Endothelial cell of umbilical vein (primary cell): ENCODE measurements at regions not wholly inside any gene's neighbourhood (a gene's known extent, or its start where the extent isn't known, plus 50 kb on each side); places are given as distances from the start of the nearest gene placed in this dataset.

ENCODE experiments used
- BruUV-seq: library from RNA; stranded (reverse); fragments of 400-500 nt; replicated peaks from 2 replicates; lab custom pipeline; 2021; lab: Mats Ljungman, UMichigan
- CTCF ChIA-PET: fragments of 300-600, 350-600 bp; sonication (Branson Sonifier 250); formaldehyde crosslinking; loops from one replicate; lab custom pipeline; 2021; ENCODE audit warnings: antibody characterized with exemption, inconsistent platforms; lab: Charles Lee
- POLR2A ChIA-PET: fragments of 300-600, 350-600 bp; sonication (Branson Sonifier 250); formaldehyde crosslinking; loops from one replicate; lab custom pipeline; 2021; ENCODE audit warnings: antibody characterized with exemption, inconsistent platforms; lab: Charles Lee
- DNase-seq: peaks from one replicate; pipeline ENCODE4 v3.0.0-alpha.2; 2011; ENCODE audit warnings: low read depth, low spot score
- FAIRE-seq: peaks from 2 replicates; lab custom pipeline; 2011; peaks lifted over from hg19 to GRCh38; lab: Jason Lieb, UNC
- H2AFZ ChIP-seq: 2 replicates; pipeline ENCODE4 v1.6.0; 2012; ENCODE audit warnings: low read depth, low read length, control low read depth, inconsistent platforms
- H3K27ac ChIP-seq: 2 replicates; pipeline ENCODE4 v1.5.1; 2011; ENCODE audit warnings: low read depth, mild to moderate bottlenecking, control low read depth, low read length, moderate library complexity; ENCODE audit not compliant: insufficient read depth
- H3K27me3 ChIP-seq, 2 experiments: 2 replicates each; pipeline versions ENCODE4 v1.6.0 to v1.6.1; 2011; ENCODE audit warnings: low read length in 2 of 2, mixed read lengths in 1 of 2; ENCODE audit not compliant: control insufficient read depth in 2 of 2, insufficient read depth in 2 of 2
- H3K36me3 ChIP-seq, 2 experiments: 2 replicates in 1 of 2; 3 replicates in 1 of 2; pipeline ENCODE4 v1.5.1; 2011; ENCODE audit warnings: low read length in 2 of 2, mild to moderate bottlenecking in 1 of 2, moderate library complexity in 1 of 2; ENCODE audit not compliant: control insufficient read depth in 2 of 2, insufficient read depth in 2 of 2; ENCODE audit errors: extremely low read depth in 1 of 2
- H3K4me1 ChIP-seq: 3 replicates; pipeline ENCODE4 v1.5.1; 2011; ENCODE audit warnings: mild to moderate bottlenecking, low read length; ENCODE audit not compliant: control insufficient read depth, insufficient read depth; ENCODE audit errors: extremely low read depth
- H3K4me2 ChIP-seq: 2 replicates; pipeline ENCODE4 v1.6.1; 2011; ENCODE audit warnings: low read length, control low read depth, mixed read lengths; ENCODE audit not compliant: insufficient read depth
- H3K4me3 ChIP-seq, 3 experiments: fragments of 200-600 bp in 1 of 3; sonication (generic), shearing (Covaris generic) in 1 of 3; replicated peaks in 1 of 3; 2 replicates each; pipeline ENCODE4 v1.5.1; 2011 to 2016; ENCODE audit warnings: control low read depth in 3 of 3, low read length in 3 of 3, mild to moderate bottlenecking in 2 of 3, inconsistent platforms in 1 of 3, low read depth in 1 of 3, moderate library complexity in 1 of 3; ENCODE audit not compliant: insufficient read depth in 1 of 3
- H3K79me2 ChIP-seq: 2 replicates; pipeline ENCODE4 v1.6.0; 2012; ENCODE audit warnings: low read length, inconsistent platforms; ENCODE audit not compliant: control insufficient read depth, insufficient read depth
- H3K9ac ChIP-seq: replicated peaks from 2 replicates; pipeline ENCODE3; 2011; ENCODE audit warnings: low read length, control low read depth; ENCODE audit not compliant: insufficient read depth; ENCODE audit errors: extremely low read depth
- H3K9me1 ChIP-seq: replicated peaks from 3 replicates; pipeline ENCODE4 v1.6.0; 2011; ENCODE audit warnings: mild to moderate bottlenecking, low read length; ENCODE audit not compliant: control insufficient read depth, insufficient read depth; ENCODE audit errors: extremely low read depth
- H3K9me3 ChIP-seq: replicated peaks from 2 replicates; pipeline ENCODE4 v1.5.1; 2012; ENCODE audit warnings: low read length, inconsistent platforms; ENCODE audit not compliant: control insufficient read depth, insufficient read depth
- H4K20me1 ChIP-seq: replicated peaks from 2 replicates; pipeline ENCODE3; 2011; ENCODE audit warnings: mild to moderate bottlenecking, low read length; ENCODE audit not compliant: control insufficient read depth, insufficient read depth; ENCODE audit errors: extremely low read depth
- EZH2 ChIP-seq: IDR thresholded peaks from 2 replicates; pipeline ENCODE4 v1.6.1; 2012; ENCODE audit warnings: borderline replicate concordance, low read depth, mild to moderate bottlenecking, moderate library complexity, low read length, inconsistent platforms; ENCODE audit not compliant: severe bottlenecking
- FOS ChIP-seq: IDR thresholded peaks from 2 replicates; pipeline ENCODE4 v1.6.1; 2011; ENCODE audit warnings: mild to moderate bottlenecking, low read length, moderate library complexity, borderline replicate concordance; ENCODE audit not compliant: insufficient read depth
- GATA2 ChIP-seq: IDR thresholded peaks from 2 replicates; pipeline ENCODE4 v1.7.0; 2011; ENCODE audit warnings: low read depth, mild to moderate bottlenecking, moderate library complexity, mixed read lengths, low read length; ENCODE audit not compliant: insufficient read length, insufficient read depth
- JUN ChIP-seq: IDR thresholded peaks from 2 replicates; pipeline ENCODE4 v1.6.1; 2011; ENCODE audit warnings: borderline replicate concordance, low read depth; ENCODE audit not compliant: insufficient read length, insufficient read depth
- MYC ChIP-seq: IDR thresholded peaks from one replicate; pipeline ENCODE4 v1.6.1; 2011; ENCODE audit warnings: mild to moderate bottlenecking, low read depth, low read length
- POLR2A ChIP-seq: IDR thresholded peaks from 2 replicates; pipeline ENCODE4 v1.6.1; 2012; ENCODE audit warnings: low read depth, mild to moderate bottlenecking, control low read depth, low read length
- POLR2AphosphoS5 ChIP-seq: IDR thresholded peaks from 2 replicates; pipeline ENCODE4 v1.6.1; 2012; ENCODE audit warnings: low read depth, mild to moderate bottlenecking, control low read depth, low read length, moderate library complexity; ENCODE audit not compliant: insufficient read depth
- dilution Hi-C: fragments of 300-500 bp; cut with MboI; formaldehyde crosslinking; loops from one replicate; pipeline ENCODE4 v1.15.0; 2019; ENCODE audit warnings: low sequenced_read_pairs; ENCODE audit not compliant: extremely low pct_ligation_motif_present
- intact Hi-C: fragments of 100-400 bp; cut with micrococcal nuclease; formaldehyde crosslinking; loops from one replicate; pipeline ENCODE4 v1.10.0; 2022
- TF ChIP-seq, protein P1 (sequence below): IDR thresholded peaks from 2 replicates; pipeline ENCODE4 v1.6.1; 2011; ENCODE audit not compliant: insufficient read depth, insufficient read length
- TF ChIP-seq, protein P2 (sequence below), 2 donors: IDR thresholded peaks; 1 replicate in 1 of 2; 2 replicates in 1 of 2; pipeline ENCODE4 v1.5.1; 2011; ENCODE audit warnings: low read length in 2 of 2, mild to moderate bottlenecking in 2 of 2, moderate library complexity in 2 of 2, control low read depth in 1 of 2, inconsistent platforms in 1 of 2, low read depth in 1 of 2; ENCODE audit not compliant: insufficient read depth in 1 of 2; ENCODE audit errors: extremely low read depth in 1 of 2

DNA sequence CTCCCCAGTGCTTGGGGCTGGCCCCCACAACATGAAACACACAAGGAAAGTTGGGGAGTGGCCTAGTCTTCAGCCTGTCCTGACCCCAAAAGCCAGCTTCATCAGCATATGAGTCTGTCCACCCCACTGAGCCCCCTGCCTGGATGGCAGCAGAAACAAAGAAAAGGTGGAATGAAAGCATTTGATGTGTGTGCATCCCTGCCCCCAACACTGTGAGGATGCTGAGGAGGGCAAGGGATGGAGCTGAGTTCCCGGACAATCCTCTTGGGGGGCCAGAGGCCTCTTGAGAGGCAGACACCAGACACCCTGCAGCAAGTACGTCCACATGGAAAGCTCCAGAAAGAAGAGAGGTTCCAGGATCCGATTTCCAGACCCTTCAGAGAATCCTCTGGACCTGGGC is 113.5 kb upstream of the PPP1R26 start:
- Histone ChIP-seq H3K27ac (no peak overlapping the region), H3K4me2 (no peak overlapping the region), H3K4me1 (no peaks in the 10 kb centered on the region), H3K36me3 (no peaks in the 10 kb centered on the region), H3K9ac (no peak overlapping the region), H3K4me3 (no peak overlapping the region), H3K79me2 (no peaks in the 10 kb centered on the region), H2AFZ (no peak overlapping the region), H3K9me3 (no peaks in the 10 kb centered on the region), H3K27me3 (no peaks in the 10 kb centered on the region), H4K20me1 (no peaks in the 10 kb centered on the region), H3K9me1 (no peaks in the 10 kb centered on the region)
- no TSS peak for BruUV-seq
- POLR2A ChIA-PET, result no interaction called here
- FAIRE-seq (no peak), DNase-seq (no peak)
- intact Hi-C loops (no loop called here), dilution Hi-C loops (no loop called here)
- CTCF ChIA-PET, result no interaction called here
- TF ChIP-seq, protein P1, sequence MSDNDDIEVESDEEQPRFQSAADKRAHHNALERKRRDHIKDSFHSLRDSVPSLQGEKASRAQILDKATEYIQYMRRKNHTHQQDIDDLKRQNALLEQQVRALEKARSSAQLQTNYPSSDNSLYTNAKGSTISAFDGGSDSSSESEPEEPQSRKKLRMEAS, result no peak
- no peak for TF ChIP-seq EZH2
- no peak for TF ChIP-seq GATA2
- TF ChIP-seq FOS, result no peak
- TF ChIP-seq MYC, result no peak
- TF ChIP-seq POLR2A, result no peak
- TF ChIP-seq, protein P2, sequence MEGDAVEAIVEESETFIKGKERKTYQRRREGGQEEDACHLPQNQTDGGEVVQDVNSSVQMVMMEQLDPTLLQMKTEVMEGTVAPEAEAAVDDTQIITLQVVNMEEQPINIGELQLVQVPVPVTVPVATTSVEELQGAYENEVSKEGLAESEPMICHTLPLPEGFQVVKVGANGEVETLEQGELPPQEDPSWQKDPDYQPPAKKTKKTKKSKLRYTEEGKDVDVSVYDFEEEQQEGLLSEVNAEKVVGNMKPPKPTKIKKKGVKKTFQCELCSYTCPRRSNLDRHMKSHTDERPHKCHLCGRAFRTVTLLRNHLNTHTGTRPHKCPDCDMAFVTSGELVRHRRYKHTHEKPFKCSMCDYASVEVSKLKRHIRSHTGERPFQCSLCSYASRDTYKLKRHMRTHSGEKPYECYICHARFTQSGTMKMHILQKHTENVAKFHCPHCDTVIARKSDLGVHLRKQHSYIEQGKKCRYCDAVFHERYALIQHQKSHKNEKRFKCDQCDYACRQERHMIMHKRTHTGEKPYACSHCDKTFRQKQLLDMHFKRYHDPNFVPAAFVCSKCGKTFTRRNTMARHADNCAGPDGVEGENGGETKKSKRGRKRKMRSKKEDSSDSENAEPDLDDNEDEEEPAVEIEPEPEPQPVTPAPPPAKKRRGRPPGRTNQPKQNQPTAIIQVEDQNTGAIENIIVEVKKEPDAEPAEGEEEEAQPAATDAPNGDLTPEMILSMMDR (IDR thresholded peaks at IDR 0.05; ENCODE audit: extremely low read depth in 1 of 2, insufficient read depth in 1 of 2, low read depth in 1 of 2, low read length in 2 of 2), result no peak
- TF ChIP-seq JUN, result no peak
- no peak for TF ChIP-seq POLR2AphosphoS5
